IPS-NIHi7 (cell line): ENCODE measurements at regions not wholly inside any gene's neighbourhood (a gene's known extent, or its start where the extent isn't known, plus 50 kb on each side); places are given as distances from the start of the nearest gene placed in this dataset.
"Not testable (repeated sequence)": the region's sequence is repeated elsewhere in the genome, so short reads cannot be mapped to it uniquely, and the experiment has no call there.

Experiments
- DNase-seq: peaks from one replicate; pipeline ENCODE4 v3.0.0; 2012; ENCODE audit warnings: mixed read lengths; ENCODE audit errors: extremely low spot score

- DNase-seq: no peak
These were observed 116.1 kb upstream of the RAB4A start for GRCh38 chr1:229154811-229155210.

- no peak for DNase-seq
These were observed 115.4 kb upstream of the RAB4A start for GRCh38 chr1:229155472-229155871.

DNA sequence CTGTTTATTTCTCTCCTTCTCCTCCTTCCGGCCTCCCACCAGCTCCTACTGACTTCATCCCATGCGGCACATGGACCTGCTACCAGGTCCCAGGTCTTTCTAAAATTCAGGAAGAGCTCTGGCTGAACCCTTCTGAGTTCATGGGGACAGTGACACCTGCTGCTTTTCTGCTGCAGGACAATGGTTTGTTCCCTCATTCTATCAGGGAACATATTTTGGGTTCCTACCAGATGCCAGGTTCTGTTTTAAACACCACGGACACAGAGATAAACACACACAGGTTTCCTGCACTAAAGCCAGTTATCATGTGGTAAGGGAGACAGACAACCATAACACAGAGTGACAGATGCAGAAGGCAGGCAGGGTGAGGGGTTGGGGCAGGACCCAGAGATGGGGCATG is 114.0 kb upstream of the RAB4A start:
- DNase-seq: peak; percentile 64

DNA sequence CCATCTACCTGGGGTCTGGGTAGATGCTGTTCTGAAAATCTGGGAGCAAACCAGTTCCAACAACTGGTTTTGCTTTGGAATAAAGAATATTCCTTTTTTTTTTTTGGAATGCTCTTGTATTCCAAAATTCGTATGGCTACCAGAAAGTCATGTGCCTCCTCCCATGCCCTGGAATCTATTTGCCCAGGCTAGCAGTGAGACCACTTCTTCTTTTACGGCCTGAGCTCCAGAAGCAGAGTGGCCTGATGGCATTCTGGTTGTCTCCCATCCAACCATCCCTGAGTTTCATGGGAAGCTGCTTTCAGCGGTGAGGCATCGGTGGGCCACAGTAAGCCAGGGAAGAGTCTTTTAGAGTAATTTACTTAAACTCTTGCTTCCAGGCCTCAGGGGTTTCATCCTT is 113.4 kb upstream of the RAB4A start:
- DNase-seq: no peak

GRCh38 chr1:229158341-229158921 is 112.5 kb upstream of the RAB4A start:
- no peak for DNase-seq

- DNase-seq: no peak
These were observed 112.0 kb upstream of the RAB4A start for GRCh38 chr1:229158927-229159326.

DNA sequence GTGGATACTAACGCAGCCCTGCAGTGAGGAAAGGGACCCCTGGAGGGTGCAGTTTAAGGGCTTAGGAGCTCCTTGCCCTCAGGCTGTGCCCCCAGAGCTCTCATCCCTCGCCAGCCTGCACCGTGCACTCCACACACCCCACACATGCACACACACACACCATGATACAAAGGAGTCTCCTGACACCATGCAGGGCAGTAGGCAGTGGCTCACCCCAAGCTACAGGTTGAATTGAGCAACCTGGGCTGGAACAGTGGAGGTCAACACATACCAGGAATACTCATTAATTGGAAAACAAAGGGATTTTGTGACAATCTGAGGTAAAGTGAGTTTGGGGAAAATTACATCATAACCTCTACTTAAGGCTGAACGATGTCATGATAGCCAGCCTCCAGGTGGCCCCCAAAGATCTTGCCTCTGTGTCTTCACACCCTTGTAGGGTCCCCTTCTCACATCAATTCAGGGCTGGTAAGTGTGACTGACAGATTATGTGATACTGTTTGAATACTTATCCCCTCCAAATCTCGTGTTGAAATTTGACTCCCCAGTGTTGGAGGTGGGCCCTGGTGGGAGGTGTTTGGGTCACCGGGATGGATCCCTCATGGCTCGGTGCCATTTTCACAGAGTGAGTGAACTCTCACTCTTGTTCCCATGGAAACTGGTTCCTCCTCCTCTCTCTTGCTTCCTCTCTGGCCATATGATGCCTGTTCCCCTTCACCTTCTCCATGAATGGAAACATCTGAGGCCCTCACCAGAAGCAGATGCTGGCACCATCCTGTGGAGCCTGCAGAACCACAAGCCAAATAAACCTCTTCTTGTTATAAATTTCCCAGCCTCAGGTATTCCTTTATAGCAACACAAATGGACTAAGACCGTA is 111.0 kb upstream of the RAB4A start:
- no peak for DNase-seq

DNA sequence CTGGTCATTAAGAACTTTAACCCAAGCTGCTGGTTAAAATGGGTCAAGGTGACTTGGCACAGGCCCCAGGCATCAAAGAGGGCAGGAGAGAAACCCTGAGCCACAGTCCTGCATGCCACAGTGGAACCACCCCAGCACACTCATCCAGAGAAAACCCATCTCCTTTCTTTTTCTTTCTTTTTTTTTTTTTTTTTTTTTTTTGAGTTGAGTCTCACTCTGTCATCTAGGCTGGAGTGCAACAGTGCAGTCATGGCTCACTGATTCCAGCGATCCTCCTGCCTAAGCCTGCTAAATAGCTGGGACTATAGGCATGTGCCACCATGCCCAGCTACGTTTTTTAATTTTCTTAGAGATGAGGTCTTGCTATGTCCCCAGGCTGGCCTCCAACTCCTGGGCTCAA is 109.2 kb upstream of the RAB4A start:
- DNase-seq: no peak

DNA sequence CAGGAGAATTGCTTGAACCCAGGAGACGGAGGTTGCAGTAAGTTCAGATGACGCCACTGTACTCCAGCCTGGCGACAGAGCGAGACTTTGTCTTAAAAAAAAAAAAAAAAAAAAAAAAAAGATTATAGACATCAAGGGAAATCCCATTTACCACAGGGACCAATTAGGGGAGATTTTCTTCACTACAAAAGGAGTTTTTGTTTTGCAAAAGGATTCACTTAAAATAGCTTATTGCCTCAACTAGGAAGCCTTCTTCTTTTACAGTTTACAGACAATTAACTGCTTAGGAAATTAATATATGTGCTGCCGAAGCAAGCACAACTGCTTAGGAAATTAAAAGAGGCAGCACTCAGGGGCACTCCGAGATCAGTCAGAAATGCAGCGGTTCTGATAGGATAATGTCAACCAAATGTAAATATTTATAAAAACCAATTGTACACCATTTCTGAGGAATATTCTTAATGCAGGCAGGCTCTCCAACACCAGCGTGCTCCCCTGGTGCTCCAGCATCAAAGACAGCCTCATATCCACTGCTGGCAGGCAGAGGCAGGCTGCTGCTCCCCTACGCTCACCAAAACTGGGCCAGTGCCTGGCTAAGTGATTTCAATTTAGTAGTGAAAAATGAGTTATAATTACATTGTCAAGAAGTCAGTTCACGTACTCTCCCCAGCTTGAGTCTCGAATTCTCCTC is 107.9 kb upstream of the RAB4A start:
- no peak for DNase-seq

- no peak for DNase-seq
These were observed 106.6 kb upstream of the RAB4A start for GRCh38 chr1:229164348-229164747.

DNA sequence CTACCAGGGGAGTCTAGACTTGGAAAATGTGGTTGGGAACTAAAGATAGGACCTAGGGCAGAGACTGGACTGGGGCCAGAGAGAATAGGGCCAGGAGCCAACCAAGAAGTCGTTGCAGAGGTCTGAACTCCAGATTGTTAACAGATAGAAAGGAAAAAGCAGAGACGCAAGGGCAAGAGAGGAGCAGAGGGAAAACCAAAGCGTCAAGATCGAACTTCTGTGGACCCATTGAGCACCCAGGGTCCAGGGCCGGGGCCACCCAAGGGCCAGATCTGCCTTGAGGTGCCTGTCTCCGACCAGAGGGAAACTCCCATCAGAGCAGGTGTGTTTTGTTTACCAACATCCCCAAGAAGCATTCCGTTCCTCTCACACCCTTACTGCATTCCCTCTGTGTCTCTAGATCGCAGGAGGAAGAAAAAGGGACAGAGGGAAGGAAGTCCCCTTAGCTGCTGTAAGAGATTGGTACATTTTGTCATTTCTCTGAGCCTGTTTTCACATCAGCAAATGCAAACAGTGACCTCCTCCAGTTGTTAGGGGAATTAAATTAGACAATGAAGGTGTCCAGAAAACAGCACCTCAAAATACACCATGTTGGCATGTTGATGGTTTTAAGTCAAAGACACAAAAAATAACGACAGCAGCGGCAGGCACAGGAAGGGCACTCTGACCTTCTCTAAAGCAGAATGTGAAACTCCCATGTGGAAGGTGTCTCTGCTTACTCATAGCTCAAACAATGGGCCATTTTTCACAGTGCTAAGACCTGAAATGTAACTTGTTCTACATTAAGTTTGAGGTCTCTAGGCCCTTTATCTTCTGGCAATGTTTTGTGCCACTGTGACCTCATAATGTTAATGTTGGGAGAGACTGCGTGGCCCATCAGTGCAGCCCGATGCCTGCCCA is 105.8 kb upstream of the RAB4A start:
- DNase-seq: no peak

DNA sequence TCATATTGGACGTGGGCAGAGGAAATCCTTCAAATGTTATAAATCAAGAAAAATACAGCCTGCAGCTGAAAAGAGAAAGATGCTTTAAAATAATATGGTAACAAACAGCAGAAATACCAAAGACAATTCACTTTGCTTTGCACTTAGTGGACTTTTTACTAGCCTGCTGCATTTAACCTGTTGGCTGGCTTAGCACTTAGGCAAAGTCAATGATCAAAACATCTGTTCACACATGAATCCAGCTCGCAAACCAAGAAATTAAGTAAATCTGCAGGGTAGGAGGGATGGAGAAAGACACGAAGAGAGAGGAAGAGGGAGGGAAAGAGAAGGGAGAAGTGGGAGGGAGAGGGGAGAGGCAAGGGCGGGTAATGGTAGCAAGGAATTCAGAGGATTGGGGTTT is 103.6 kb upstream of the RAB4A start:
- DNase-seq: no peak

GRCh38 chr1:229169399-229169798 is 101.5 kb upstream of the RAB4A start:
- no peak for DNase-seq

DNA sequence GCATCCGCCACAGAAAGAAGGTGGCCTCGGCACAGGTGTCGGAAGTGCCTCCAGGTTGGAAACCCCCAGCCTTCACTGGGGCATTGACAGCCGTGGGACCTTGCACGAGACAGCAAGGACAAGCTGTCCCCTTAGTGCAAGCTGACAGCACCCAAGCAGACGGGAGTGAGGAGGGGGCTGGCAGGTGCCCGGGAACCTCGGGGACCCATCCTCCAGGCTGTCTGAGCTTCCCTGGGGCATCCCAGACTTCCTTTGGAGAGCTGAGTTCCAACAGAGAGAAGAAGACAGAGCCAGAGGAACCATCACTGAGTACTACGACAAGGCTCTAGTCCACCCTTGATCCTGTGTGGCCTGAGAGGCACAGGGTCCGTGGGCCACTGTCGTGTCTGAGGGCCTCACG is 100.6 kb upstream of the RAB4A start:
- no peak for DNase-seq

DNA sequence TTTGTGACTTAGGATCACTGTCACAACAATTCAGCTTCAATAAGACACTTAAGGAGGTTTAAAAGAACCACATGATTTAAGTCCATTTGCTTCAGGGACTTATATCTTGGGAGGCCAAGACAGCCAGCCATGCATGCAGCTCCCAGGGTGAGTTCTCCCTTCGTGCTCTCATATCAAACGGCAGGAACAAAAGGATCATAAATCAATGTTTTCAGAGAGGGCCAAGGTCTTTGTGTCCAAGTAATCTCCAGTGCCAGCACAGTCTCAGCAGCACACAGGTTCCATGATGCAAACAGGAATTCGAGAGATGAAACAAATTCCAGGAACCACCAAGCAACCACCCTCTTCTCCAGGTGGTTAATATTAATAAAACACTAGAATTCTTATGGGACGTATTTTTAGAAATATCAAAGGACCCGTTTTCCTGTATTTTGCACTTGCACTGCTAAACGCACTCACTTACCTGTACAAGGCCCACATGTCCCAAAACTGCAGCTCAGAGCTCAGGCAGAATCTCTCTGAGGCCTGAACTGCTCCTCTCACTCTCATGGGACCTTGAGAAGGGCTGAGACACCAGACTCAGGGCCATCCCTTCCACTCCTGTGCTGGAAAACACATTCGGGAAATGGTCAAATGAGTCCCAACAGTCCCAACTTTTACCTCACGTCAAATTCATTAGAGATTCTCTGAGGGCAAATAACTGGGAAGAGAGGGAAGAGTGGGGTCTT is 100.0 kb upstream of the RAB4A start:
- no peak for DNase-seq

GRCh38 chr1:229171934-229172333 is 99.0 kb upstream of the RAB4A start:
- no peak for DNase-seq

- DNase-seq: not testable (repeated sequence)
These were observed 97.1 kb upstream of the RAB4A start for GRCh38 chr1:229173491-229174476.

DNA sequence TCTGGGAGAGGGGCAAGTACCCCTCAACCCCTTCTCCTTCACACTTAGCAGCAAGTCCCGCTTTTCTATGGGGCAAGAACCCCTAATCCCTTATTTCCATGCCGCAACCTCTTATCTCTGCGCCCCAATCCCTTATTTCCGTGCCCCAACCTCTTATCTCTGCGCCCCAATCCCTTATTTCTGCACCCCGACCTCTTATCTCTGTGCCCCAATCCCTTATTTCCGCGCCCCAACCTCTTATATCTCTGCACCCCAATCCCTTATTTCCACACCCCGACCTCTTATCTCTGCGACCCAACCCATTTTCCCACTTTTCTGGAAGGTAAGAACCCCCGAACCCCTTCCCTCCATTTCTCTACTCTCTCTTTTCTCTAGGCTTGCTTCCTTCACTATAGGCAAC is 95.6 kb upstream of the RAB4A start:
- not testable (repeated sequence) for DNase-seq

DNA sequence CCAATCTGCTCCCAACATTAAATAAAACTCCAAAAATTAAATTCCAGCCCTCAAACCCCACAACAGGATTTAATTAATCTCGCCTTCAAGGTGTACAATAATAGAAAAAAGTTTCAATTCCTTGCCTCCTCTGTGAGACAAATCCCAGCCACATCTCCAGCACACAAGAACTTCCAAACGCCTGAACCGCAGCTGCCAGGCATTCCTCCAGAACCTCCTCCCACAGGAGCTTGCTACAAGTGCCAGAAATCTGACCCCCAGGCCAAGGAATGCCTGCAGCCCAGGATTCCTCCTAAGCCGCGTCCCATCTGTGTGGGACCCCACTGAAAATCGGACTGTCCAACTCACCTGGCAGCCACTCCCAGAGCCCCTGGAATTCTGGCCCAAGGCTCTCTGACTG is 94.5 kb upstream of the RAB4A start:
- DNase-seq: not testable (repeated sequence)

DNA sequence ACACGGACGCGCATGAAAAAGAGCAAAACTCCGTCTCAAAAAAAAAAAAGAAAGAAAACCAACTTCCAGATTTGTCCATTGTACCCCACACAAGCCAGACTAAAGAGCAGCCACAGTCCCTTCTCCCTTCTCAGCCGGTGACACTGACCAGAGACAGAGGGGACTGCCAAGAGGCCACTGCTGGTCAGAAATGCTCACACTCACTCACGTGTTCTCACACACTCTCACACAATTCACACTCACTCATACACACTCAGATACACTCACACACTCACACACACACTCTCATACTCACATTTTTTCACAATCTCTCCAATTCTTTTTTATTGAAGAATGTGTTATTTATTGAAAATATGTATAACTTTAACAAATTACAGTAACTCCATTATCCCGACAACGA is 90.8 kb upstream of the RAB4A start:
- DNase-seq: no peak
